C4-2B (cell line): ENCODE measurements at regions not wholly inside any gene's neighbourhood (a gene's known extent, or its start where the extent isn't known, plus 50 kb on each side); places are given as distances from the start of the nearest gene placed in this dataset.

Experiments used
- H3K27ac ChIP-seq: fragments of 450-650 bp; 2 replicates; pipeline ENCODE4 v1.5.1; 2017
- CTCF ChIP-seq: fragments of 450-650 bp; conservative IDR thresholded peaks from 2 replicates; pipeline ENCODE4 v1.5.1; 2017; ENCODE audit warnings: mild to moderate bottlenecking
- ZFX ChIP-seq: fragments of 450-650 bp; IDR thresholded peaks from 2 replicates; pipeline ENCODE4 v1.6.1; 2017

DNA sequence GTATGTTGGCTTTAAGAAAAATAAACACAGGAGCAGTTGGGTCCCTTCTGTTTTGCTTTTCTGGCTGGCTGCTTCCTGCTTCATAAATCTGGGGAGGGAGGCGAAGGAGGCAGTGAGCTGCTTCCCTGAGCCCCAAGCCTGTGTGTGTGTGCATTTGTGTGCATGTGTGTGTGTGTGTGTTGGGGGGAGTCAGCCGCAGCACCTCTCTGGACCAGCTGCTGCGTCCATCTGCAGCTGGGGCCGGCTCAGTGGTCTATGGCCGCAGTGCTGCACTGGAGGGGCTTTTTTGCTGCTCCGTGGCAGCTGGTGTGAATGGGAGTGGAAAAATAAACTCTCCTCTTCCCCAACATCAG, 192.3 kb downstream of the RNF144A start:
- no peak overlapping the region for H3K27ac ChIP-seq
- TF ChIP-seq CTCF (no peak), ZFX (no peak)

DNA sequence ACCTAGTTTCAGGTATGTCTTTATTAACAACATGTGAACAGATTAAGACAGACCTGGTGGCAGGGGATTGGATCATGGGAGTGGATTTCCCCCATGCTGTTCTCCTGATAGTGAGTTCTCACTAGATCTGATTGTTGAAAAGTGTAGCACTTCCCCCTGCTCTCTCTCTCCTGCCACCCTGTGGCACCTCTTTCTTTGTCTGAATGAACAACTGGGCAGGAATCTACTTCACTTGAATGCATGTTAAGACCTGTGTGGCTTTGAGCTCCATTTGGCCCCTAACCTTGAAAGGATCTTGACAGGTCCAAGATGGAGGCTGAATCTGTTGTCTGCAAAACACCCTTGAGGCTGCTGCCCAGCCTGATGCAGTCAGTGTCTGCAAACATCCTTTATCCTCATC, 194.4 kb downstream of the RNF144A start:
- no peak overlapping the region for H3K27ac ChIP-seq
- TF ChIP-seq ZFX (no peak), CTCF (peak; percentile 11)

DNA sequence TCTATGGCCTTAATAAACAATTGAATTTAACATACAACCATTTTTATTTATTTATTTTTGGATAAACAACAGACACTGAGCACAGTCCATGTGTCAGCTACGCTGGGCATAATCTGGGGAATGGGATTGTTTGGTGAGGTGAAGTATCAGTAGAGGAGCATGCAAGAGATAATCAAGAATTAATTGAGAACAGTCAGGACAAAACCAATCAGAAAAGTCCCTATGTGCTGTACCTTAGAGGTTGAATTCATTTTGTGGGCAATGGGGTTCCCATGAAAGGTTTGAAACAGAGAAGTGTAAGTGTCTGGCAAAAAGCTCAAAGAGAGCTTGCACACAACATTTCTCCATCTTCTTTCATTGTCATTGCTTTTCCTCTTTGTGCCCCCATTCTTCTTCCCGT, 198.2 kb downstream of the RNF144A start:
- H3K27ac ChIP-seq: no peak overlapping the region
- TF ChIP-seq ZFX: no peak
- TF ChIP-seq CTCF: no peak

- no peak overlapping the region for H3K27ac ChIP-seq
- TF ChIP-seq ZFX (no peak), CTCF (no peak)
Observed at GRCh38 chr2:7115906-7116305, 198.7 kb downstream of the RNF144A start.

DNA sequence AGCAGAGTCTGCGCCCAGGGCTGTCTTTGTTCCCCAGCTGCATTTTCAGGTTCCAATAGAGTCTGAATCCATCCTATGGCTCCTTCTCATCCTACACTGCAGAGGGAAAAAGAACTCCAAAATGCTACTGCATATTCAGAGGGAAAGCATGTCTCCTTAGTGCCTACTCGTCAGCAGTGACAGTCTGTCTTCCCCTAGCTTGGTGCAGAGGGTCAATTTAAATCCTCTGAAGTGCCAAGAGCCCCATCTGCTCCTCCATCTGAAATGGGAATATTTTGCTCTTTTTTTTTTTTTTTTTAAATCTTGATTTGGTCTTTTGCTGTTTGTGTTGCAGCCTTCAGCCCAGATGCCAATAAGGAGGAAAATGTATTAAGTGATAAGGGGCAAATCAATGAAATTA, 199.3 kb downstream of the RNF144A start:
- no peak overlapping the region for H3K27ac ChIP-seq
- no peak for TF ChIP-seq CTCF
- TF ChIP-seq ZFX: no peak

GRCh38 chr2:7117076-7117475, 199.9 kb downstream of the RNF144A start:
- no peak for TF ChIP-seq ZFX
- no peak for TF ChIP-seq CTCF
- H3K27ac ChIP-seq: no peak overlapping the region

DNA sequence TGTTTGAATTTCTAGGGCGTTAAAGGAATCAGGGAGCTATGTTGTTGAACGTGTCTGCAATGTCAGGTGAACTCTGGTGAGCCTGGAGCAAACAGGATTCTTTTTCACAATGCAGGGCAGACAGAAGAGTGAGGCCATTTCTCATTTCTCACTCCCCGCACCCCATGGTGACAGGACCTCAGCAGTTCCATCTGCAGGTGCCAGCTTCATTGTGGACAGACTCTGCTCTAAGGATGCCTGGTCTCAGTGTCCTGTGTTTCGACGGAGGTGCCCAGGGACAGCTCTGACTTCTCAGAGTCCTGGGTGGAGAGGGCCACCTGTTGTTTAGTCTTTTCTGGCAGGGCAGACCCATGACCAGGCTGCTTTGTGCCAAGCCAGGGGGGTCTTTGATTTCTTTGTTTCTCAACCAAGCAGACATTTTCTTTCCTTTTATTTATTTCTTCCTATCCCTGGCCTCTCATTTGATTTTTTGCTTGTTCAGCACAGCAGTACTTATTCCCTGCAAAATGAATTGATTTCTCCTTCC, 201.5 kb downstream of the RNF144A start:
- H3K27ac ChIP-seq: no peak overlapping the region
- TF ChIP-seq CTCF (no peak), ZFX (no peak)
